OCI-LY7 (cell line): ENCODE measurements at regions not wholly inside any gene's neighbourhood (a gene's known extent, or its start where the extent isn't known, plus 50 kb on each side); places are given as distances from the start of the nearest gene placed in this dataset.

Experiments used
- BruUV-seq: library from RNA; stranded (reverse); fragments of 400-500 nt; replicated peaks from 2 replicates; lab custom pipeline; 2021; lab: Mats Ljungman, UMichigan
- CTCF ChIA-PET: fragments of 300-600 bp; sonication (Branson Sonifier 250); formaldehyde crosslinking; loops from one replicate; lab custom pipeline; 2022; ENCODE audit warnings: antibody characterized with exemption; ENCODE audit not compliant: unreplicated experiment; lab: Charles Lee
- POLR2A ChIA-PET: fragments of 300-600 bp; sonication (Branson Sonifier 250); formaldehyde crosslinking; loops from one replicate; lab custom pipeline; 2022; ENCODE audit warnings: antibody characterized with exemption; lab: Charles Lee
- DNase-seq: peaks from one replicate; pipeline ENCODE4 v3.0.0-alpha.2; 2015; ENCODE audit warnings: low spot score
- H2AFZ ChIP-seq: fragments of 200-600 bp; sonication (generic), shearing (Covaris generic); 2 replicates; pipeline ENCODE4 v1.6.1; 2014; ENCODE audit warnings: mild to moderate bottlenecking, antibody characterized with exemption, low read length, moderate library complexity
- H3K27ac ChIP-seq: fragments of 200-600 bp; sonication (generic); 2 replicates; pipeline ENCODE4 v1.5.1; 2014; ENCODE audit warnings: mixed run types, low read depth, mild to moderate bottlenecking, moderate library complexity, low read length, inconsistent platforms; ENCODE audit not compliant: poor library complexity, severe bottlenecking
- H3K36me3 ChIP-seq: fragments of 200-600 bp; sonication (generic); 2 replicates; pipeline ENCODE4 v1.6.1; 2014; ENCODE audit warnings: mild to moderate bottlenecking, antibody characterized with exemption, low read length, moderate library complexity, mixed read lengths; ENCODE audit not compliant: insufficient read depth
- H3K4me1 ChIP-seq: fragments of 200-600 bp; sonication (generic); 2 replicates; pipeline ENCODE4 v1.5.1; 2014; ENCODE audit warnings: mild to moderate bottlenecking, low read length; ENCODE audit not compliant: insufficient read depth, poor library complexity, severe bottlenecking
- H3K4me2 ChIP-seq: fragments of 200-600 bp; sonication (generic); 2 replicates; pipeline ENCODE4 v1.6.1; 2014; ENCODE audit warnings: mild to moderate bottlenecking, low read length
- H3K4me3 ChIP-seq: fragments of 200-600 bp; sonication (generic); 2 replicates; pipeline ENCODE4 v1.5.1; 2014; ENCODE audit warnings: mild to moderate bottlenecking, low read depth, low read length; ENCODE audit not compliant: poor library complexity, severe bottlenecking
- H3K79me2 ChIP-seq: fragments of 200-600 bp; sonication (generic); 2 replicates; pipeline ENCODE4 v1.6.1; 2016; ENCODE audit warnings: low read depth, mild to moderate bottlenecking, low read length, moderate library complexity, mixed read lengths; ENCODE audit not compliant: insufficient read depth
- H3K9me2 ChIP-seq: fragments of 200-600 bp; sonication (generic); 2 replicates; pipeline ENCODE4 v1.6.1; 2016; ENCODE audit warnings: mild to moderate bottlenecking, low read length, mixed read lengths; ENCODE audit not compliant: insufficient read depth
- H3K9me3 ChIP-seq: fragments of 200-600 bp; sonication (generic); 2 replicates; pipeline ENCODE4 v1.6.1; 2014; ENCODE audit warnings: mild to moderate bottlenecking, mixed run types, low read length, mixed read lengths
- H4K20me1 ChIP-seq: fragments of 200-600 bp; sonication (generic); 2 replicates; pipeline ENCODE4 v1.6.1; 2014; ENCODE audit warnings: mild to moderate bottlenecking, antibody characterized with exemption, low read length, moderate library complexity, mixed read lengths; ENCODE audit not compliant: insufficient read depth
- EZH2phosphoT487 ChIP-seq: fragments of 200-600 bp; sonication (generic); IDR thresholded peaks from 2 replicates; pipeline ENCODE4 v1.6.1; 2018; ENCODE audit warnings: low read depth, borderline replicate concordance, mild to moderate bottlenecking, mixed run types, antibody characterized with exemption, low read length, moderate library complexity, mixed read lengths
- intact Hi-C: fragments of 100-400 bp; cut with micrococcal nuclease; formaldehyde crosslinking; loops from one replicate; pipeline ENCODE4 v1.10.0; 2022; ENCODE audit not compliant: unreplicated experiment
- TF ChIP-seq, protein P1 (sequence below): fragments of 200-600 bp; sonication (generic); conservative IDR thresholded peaks from 2 replicates; pipeline ENCODE4 v1.5.1; 2014; ENCODE audit warnings: mild to moderate bottlenecking, antibody characterized with exemption, low read length, moderate library complexity, mixed read lengths

DNA sequence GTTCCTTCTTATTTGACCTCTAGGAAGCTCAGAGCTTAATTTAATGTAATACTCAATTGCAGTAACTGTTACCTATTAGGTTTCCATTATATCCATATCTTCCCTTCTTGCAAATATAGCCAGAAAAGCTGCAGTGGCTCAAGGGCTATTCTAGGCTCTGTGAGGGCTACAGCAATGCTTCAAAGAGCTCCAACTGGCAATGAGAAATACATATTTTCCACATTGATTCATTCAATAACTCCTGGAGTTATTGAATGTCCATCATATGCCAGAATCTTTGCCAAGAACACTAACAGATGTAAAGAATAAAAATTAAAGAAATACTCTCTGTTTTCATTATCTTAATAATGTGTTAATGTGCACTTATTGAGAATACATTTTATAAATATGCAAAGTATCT, 396.9 kb upstream of the PAPPA start:
- CTCF ChIA-PET = no interaction called here
- H2AFZ ChIP-seq = no peak overlapping the region
- H3K4me3 ChIP-seq = no peak overlapping the region
- intact Hi-C loops = no loop called here
- no peaks in the 10 kb centered on the region for H3K9me2 ChIP-seq
- POLR2A ChIA-PET = no interaction called here
- DNase-seq = no peak
- no peaks in the 10 kb centered on the region for H3K36me3 ChIP-seq
- no TSS peak for BruUV-seq
- no peaks in the 10 kb centered on the region for H3K4me1 ChIP-seq
- no peaks in the 10 kb centered on the region for H3K9me3 ChIP-seq
- H3K27ac ChIP-seq = no peak overlapping the region
- H4K20me1 ChIP-seq = no peaks in the 10 kb centered on the region
- no peaks in the 10 kb centered on the region for H3K79me2 ChIP-seq
- H3K4me2 ChIP-seq = no peak overlapping the region
- TF ChIP-seq EZH2phosphoT487 = no peak

DNA sequence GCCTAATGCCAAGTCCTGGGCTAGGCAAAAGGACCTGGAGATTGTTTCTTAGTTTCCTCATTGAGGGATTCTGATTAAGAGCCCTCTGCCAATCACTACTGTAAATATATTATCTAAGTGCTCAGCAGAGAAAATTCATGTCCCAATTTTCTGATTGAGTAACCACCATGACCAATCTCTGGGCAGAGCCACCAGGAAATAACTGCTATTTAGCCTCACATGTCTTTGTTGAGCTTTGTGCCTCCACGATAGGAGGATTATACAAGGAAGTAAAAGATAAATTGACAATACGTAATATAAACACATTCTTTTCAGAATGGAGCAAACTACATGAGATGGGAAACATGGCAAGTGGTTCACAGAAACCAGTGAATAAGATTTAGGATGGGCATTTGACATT, 396.1 kb upstream of the PAPPA start:
- CTCF ChIA-PET = no interaction called here
- H3K4me2 ChIP-seq = no peak overlapping the region
- no TSS peak for BruUV-seq
- H2AFZ ChIP-seq = no peak overlapping the region
- TF ChIP-seq EZH2phosphoT487 = no peak
- TF ChIP-seq, protein P1, sequence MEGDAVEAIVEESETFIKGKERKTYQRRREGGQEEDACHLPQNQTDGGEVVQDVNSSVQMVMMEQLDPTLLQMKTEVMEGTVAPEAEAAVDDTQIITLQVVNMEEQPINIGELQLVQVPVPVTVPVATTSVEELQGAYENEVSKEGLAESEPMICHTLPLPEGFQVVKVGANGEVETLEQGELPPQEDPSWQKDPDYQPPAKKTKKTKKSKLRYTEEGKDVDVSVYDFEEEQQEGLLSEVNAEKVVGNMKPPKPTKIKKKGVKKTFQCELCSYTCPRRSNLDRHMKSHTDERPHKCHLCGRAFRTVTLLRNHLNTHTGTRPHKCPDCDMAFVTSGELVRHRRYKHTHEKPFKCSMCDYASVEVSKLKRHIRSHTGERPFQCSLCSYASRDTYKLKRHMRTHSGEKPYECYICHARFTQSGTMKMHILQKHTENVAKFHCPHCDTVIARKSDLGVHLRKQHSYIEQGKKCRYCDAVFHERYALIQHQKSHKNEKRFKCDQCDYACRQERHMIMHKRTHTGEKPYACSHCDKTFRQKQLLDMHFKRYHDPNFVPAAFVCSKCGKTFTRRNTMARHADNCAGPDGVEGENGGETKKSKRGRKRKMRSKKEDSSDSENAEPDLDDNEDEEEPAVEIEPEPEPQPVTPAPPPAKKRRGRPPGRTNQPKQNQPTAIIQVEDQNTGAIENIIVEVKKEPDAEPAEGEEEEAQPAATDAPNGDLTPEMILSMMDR = no peak
- intact Hi-C loops = no loop called here
- H3K36me3 ChIP-seq = no peaks in the 10 kb centered on the region
- no peaks in the 10 kb centered on the region for H3K79me2 ChIP-seq
- no peaks in the 10 kb centered on the region for H3K9me2 ChIP-seq
- no peaks in the 10 kb centered on the region for H3K4me1 ChIP-seq
- H3K27ac ChIP-seq = no peak overlapping the region
- no peaks in the 10 kb centered on the region for H4K20me1 ChIP-seq
- no peak overlapping the region for H3K4me3 ChIP-seq
- no peak for DNase-seq
- POLR2A ChIA-PET = no interaction called here
- H3K9me3 ChIP-seq = no peaks in the 10 kb centered on the region

DNA sequence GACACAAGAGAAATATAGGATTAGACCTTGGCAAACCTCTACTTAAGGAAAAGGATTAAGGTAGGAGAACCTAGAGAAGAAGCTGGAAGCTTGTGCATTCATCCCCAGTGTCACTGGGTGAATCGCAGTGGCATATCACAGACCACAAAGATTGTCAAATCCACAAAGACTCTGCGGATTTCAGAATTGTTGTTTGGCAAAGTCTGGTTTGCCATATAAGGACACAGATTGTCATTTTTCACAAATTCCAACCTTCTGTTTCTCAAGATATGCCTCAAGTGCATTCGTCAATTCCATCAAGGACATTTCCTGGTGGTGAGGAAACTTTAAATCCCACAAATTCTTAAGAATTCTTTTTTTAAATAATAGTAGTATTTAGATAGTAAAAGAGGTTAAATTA, 395.1 kb upstream of the PAPPA start:
- Histone ChIP-seq H3K9me3 (no peaks in the 10 kb centered on the region), H3K9me2 (no peaks in the 10 kb centered on the region), H3K4me1 (no peaks in the 10 kb centered on the region), H3K36me3 (no peaks in the 10 kb centered on the region), H3K27ac (no peak overlapping the region), H2AFZ (no peak overlapping the region), H3K4me3 (no peak overlapping the region), H4K20me1 (no peaks in the 10 kb centered on the region), H3K79me2 (no peaks in the 10 kb centered on the region), H3K4me2 (no peak overlapping the region)
- intact Hi-C loops = no loop called here
- BruUV-seq = no TSS peak
- no peak for DNase-seq
- TF ChIP-seq, protein P1 = no peak
- no peak for TF ChIP-seq EZH2phosphoT487
- ChIA-PET CTCF (no interaction called here), POLR2A (no interaction called here)
